GM18508 (cell line): ENCODE measurements at regions not wholly inside any gene's neighbourhood (a gene's known extent, or its start where the extent isn't known, plus 50 kb on each side); places are given as distances from the start of the nearest gene placed in this dataset.
"Not testable (repeated sequence)": the region's sequence is repeated elsewhere in the genome, so short reads cannot be mapped to it uniquely, and the experiment has no call there.

Source experiments
- ATAC-seq: cut with Tn5 transposase; IDR thresholded peaks from one replicate; pipeline ENCODE4 v1.9.1; 2021; ENCODE audit warnings: moderate number of reproducible peaks; ENCODE audit not compliant: insufficient read depth, unreplicated experiment

DNA sequence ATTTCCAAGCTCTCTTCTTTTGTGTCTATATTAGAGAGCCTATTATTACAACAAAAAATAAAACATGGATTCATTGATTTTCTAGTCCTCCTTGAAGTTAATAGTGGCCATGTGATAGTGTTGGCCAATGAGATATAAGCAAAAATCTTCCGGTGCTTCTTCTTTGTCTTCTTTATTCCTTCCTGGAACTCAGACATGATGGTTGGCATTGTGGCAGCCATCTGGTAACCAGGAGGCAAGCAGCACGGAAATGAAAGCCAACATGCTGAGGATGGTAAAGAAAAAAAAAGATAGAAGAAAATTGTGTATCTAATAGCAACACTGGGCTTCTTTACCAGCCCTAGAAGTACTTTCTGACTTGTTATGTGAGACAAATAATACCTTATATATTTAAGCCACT lies 50.8 kb upstream of the SEL1L start:
- no peak for ATAC-seq

DNA sequence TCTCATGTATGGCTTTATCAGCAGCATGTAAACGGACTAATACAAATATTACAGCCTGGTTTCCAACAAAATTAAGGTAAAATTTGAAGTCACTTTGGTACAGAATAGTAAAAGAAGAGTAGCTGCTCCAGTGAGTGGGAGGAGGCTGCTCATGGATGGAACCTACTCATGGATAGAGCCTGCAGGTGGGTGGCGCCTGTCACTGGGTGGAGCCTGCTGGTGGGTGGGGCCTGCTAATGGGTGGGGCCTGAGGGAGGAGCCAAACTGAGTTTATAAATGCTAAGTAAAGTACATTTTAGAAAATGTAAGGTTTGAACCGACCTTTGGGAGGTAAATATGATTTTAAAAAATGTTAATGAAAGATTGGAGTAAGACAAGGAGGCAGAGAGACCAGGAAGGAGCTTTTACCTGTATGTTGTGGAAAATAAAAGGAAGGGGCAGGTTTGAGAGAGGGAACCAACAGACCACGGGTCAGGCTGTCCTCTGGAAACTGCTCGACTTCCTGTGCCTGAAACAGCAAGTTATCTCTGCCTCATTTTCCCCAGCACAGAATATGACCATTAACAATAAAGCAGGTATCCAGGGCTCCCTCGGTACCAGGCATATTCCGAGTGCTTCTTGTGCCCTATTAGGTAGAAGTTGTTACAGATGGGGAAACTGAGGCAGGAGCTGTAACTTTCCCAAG lies 55.9 kb upstream of the SEL1L start:
- ATAC-seq = no peak

DNA sequence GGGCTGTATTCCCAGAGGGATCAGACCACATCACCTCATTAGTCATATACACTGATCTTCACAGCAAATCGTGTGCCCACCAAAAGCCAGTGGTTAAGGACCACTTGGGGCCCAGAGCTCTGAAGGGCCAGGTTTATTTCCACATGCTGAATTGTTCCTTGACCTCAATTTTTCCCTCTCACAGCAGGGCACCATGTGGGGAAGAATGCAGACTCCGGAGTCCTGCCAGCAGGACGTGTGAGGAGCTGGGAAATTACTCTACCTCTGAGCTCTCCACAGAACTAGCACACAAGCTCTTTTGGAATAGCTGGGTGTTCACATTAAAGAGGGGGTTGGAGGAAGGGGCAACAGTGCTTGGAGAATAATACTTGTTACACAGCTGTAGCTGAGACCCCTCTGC lies 57.6 kb upstream of the SEL1L start:
- ATAC-seq = no peak

DNA sequence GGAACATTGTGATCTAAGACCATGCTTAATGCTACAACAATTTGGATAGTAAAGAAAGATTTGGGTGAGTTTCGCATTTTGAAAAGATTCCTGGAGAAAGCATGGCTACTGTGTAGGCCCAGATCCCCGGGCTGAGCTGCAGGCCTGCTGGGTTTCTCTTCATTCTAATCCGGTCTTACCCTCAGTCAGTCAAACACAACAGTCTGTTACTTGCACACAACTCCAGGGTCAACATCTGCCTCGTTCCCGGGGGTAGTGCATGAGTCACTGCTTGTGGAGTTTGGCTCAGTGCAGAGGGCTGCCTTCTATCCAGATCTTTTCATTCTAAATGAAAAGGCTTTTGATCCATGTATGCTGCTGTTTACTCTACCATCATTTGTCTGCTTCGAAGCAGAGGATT lies 60.4 kb upstream of the SEL1L start:
- ATAC-seq = no peak

DNA sequence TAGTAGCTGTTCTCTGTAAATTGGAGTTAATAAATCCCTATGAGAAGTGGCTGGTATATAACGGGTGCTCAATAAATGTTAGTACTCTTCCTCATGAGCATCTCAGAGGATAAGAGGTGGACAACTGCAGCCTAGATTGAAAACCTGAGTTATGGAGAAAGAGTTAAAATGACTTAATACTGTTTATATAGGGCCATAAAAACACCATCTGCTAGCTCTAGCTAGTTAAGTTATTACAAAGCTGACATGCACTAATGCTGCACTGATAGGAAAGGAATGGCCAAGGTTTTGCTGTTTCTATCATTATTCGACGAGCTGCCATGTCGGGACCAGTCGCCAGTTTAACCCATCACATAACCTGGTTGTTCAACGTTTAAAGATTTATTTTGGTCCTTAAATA lies 72.0 kb upstream of the SEL1L start:
- ATAC-seq = no peak

DNA sequence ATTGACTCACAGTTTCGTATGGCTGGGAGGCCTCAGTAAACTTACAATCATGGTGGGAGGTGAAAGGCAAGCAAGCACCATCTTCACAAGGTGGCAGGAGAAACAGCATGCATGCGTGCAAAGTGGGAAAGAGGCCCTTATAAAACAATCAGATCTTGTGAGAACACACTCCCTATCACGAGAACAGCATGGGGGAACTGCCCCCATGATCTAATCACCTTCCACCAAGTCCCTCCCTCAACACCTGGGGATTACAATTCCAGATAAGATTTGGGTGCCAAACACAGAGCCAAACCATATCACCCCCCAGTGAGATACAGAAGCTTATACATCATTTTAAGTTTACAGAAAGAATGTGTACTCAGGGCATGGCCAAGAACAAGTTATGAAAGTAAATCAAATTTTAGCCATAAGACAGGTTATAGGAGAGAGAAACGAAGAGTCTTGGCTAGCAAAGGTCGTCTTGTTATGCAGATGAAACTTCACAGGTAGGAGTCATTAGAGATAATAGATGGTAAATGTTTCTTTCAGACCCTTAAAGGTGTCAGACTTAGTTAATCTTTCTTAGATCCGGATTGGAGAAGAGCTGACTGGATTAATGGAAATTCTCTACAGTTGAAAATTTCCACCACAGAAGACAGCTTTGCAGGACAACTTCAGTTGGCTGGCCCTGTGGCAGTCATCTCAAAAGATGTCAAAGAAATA lies 79.8 kb upstream of the SEL1L start:
- no peak for ATAC-seq

DNA sequence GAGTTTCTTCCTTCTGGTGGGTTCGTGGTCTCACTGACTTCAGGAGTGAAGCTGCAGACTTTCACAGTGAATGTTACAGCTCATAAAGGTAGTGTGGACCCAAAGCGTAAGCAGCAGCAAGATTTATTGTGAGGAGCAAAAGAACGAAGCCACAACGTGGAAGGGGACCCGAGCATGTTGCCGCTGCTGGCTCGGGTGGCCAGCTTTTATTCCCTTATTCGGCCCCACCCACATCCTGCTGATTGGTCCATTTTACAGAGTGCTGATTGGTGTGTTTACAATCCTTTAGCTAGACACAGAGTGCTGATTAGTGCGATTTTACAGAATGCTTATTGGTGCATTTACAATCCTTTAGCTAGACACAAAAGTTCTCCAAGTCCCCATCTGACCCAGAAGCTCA lies 80.6 kb upstream of the SEL1L start:
- not testable (repeated sequence) for ATAC-seq

DNA sequence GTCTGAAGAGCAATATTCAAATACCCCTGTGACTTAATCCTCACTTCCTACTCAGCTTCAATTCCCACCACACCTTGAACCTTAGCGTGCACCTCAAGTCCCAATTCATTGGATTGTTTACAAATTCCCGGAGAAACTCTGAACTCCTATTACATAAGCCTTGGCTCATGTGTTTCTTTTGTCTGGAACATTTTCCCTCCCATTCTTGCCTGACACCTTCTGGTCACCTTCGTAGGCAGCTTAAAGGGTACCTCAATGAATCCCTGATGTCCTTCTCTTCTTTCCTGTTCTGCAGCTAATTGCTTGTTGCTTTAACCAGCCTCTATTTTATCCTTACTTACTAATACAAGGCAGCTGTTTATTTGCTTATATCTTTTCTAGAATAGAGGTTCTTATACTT lies 85.0 kb upstream of the SEL1L start:
- no peak for ATAC-seq

DNA sequence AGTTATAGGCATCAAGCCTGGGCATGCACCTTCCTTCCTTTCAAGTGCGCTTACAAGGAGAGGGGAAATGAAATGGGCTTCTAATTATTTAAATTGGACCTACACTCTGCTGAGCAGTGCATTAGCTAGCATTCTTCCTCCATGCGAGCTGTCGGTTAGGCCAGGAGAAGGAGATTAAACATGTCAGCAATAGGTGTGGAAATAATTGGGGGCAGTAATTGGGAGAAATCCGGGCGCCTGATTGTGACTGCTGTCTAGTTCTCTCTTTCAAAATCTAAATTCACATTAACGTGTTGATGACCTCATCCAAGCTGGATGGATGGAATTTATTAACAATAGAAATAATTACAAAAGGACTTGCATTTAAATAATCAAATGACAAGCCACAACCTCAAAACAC lies 86.2 kb upstream of the SEL1L start:
- ATAC-seq = no peak

DNA sequence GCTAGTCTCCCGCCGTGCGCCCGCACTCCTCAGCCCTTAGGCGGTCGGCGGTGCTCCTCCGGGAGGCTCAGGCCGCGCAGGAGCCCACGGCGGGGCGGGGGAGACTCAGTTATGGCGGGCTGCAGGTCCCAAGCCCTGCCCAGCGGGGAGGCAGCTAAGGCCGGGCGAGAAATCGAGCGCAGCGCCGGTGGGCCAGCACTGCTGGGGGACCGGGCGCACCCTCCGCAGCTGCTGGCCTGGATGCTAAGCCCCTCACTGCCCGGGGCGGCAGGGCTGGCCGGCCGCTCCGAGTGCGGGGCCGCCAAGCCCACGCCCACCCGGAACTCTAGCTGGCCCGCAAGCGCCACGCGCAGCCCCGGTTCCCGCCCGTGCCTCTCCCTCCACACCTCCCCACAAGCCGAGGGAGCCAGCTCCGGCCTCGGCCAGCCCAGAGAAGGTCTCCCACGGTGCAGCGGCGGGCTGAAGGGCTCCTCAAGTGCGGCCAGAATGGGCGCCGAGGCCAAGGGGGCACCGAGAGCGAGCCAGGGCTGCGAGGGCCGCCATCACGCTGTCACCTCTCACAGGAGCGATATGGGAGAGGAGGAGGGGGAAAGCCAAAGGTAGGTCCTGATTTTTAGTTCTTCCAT lies 90.2 kb upstream of the SEL1L start:
- ATAC-seq = not testable (repeated sequence)

DNA sequence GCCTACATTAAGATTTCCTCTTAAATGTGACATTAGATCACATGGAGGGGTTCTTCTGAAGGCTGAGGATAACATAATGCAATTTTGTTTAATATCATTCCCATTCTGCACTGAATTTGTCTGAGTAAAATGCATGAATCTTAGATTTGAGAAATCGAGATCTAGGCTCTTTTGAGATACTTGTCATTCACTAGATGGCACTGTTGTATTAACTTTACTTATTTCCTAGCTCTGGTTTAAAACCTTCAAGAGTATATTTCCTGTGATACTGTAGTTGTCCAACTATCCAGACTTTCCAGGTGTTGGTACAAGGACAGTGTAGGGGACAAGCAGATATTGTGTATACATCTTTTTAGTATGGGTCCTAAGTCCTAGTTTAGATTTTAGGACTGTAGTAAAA lies 91.7 kb upstream of the SEL1L start:
- ATAC-seq = no peak

DNA sequence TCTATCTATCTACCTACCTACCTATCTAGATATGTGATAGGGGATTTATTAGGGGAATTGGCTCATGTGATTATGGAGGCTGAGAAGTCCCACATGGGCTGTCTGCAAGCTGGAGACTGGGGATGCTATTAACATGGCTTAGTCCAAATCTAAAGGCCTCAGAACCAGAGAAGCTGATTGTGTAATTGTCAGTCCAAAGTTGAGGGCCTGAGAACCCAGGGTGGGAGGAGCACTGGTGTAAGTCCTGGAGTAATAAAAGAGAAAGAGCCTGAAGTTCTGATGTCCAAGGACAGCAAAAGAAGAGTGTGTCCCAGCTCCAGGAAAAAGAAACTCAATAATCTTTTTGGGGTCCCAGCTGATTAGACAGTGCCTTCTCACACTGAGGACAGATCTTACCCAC lies 98.5 kb upstream of the SEL1L start:
- ATAC-seq = no peak

DNA sequence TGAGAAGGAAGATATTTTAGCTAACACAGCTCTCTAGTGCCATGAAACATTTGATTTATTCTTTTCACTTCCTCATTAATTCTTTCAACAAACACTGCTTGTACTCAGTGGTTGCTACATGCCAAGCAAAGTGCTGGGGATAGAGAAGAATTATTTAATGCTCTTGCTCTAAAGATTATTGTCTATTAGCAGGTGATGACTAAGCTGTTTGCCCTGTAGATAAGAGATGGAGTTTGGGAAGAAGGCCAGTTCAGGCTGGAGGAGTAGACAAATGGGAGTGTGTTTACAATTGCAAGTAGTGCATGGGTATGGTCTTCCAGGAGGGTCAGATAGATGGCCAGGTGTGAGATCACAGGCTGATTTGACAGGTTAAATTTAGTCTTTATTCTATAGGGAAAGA lies 99.8 kb upstream of the SEL1L start:
- ATAC-seq = no peak

DNA sequence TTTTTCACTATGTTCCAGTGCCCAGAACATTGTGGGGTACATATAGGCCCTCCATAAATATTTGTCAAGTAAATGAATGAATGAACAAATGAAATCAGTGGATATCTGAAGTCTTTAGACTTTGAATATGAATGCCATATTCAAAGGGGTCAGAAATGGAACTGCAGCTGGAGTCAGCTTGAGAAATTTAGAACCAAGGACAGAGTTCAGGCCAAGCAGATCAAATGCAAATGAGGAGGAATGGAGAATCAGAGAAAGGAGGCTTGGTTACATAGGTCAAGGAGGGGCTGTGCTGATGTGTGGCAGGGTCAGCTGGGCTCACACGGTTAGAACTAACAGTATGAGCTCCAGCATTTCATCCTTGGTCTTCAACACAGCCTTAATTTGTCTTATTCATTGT lies 104.0 kb upstream of the SEL1L start:
- ATAC-seq = no peak

DNA sequence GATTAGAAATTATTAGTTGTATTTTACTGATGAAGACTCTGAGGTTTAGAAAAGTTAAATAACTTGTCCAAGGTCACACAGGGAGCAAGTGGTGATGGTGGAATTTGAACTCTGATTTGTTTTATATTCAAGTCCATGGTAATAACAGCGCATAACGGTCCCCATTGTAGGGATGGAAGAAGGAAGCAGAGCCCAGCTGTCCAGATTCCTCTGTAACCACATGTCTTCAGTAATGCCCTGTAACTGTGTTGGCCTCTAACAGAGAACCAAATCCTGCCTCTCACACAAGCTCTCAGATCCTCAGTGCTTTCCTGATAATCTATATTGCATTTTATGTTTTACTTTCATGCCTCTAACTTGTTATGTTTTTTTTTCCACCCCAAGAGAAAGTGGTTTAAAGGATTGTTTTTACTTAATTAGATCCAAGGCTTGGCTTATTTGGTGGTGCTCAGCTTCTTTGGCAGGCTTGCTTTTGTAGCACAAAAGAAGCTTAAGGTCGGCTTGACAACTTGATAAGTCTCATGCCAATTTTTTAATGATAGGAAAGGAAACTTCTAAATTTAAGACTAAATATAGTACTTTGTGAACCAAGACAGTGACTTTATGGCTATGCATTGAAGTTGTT lies 105.1 kb upstream of the SEL1L start:
- ATAC-seq = no peak

DNA sequence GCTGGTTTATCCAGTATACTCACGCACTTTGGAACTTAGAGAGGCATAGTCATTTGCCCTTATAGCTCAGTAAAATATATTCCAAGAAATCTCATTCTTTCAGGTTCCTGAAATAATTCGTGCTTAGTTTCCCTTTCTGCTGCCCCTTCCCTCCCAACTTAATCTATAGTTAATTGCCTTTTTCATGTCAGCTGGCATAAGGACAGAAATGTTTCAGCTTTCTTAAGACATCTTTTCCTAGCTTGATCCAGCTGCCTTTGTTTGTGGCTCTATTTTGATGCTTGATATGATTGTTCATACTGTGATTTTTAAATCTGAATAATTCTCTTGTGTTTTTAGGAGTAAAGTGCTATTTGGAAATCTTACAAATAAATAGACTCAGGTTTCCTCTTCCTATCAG lies 120.0 kb upstream of the SEL1L start:
- ATAC-seq = no peak

DNA sequence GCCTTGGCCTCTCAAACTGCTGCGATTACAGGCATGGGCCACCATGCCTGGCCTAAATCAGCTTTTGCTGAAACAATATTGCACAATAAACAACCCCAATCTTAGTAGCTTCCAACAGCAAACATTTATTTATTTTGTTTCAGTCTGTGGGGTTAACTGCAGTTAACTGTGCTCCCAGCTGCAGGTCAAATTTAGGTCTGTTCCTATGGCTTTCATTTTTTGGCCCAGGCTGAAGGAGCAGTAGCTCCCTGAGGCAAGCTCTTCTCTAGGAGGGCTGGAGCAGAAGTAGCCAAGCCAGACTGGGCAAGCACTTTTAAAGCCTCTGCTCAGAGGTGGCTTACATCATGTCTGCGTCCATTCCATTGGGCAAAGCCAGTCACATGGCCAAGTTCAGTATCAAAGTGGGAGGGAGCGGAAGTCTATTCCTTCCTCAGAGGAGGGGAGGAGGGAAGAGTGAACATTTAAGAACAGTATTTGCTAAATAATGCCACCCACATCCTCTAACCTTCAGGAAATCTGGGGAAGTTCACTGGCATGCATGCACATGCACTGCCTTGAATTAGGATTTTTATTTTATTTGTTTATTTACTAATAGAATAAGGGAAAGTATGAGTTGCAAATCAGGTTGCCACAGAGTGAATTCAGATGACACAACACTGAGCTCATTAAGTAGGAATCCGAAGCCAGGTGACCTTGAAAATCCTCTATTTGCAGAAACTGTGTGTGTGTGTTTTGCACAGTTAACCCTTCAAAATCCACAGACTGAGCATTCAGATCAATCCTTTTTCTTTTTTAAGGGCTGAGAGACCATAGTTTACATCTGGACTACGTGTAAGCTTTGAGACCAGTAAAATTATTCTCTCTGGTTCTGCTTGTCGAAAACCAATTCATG lies 122.0 kb upstream of the SEL1L start:
- ATAC-seq = no peak

DNA sequence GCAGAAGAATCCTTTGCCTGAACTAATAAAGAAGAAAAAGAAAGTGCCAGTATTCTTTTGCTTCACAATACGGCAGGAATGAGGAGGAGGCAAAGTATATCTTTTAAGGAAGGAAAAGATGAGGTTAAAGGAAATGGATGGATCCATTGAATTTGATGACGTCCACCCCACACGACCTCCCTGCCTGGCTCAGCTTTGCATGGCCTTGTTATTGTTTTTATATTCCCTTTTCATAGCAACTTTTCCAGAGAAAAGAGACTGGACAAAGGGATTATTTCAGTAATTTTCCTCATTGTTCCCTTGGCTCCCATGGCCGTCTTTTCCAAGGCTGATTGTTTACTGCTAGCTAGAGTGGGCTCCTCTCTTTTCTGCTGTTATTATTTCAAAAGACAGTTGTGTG lies 123.2 kb upstream of the SEL1L start:
- ATAC-seq = no peak

DNA sequence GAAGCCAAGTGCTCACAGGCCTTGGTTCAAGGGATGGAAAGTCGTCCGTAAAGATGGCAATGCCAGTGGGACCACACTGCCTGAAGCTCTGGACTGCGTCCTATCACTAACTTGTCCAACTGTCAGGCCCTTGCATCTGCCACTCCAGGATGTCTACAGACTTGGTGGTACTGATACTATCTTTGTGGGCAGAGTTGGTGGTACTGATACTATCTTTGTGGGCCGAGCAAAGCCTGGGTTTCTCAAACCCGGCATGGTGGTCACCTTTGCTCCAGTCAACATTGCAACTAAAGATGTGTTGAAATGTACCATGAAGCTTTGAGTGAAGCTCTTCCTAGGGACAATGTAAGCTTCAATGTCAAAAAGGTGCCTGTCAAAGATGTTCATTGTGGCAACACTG lies 128.4 kb upstream of the SEL1L start:
- ATAC-seq = no peak

DNA sequence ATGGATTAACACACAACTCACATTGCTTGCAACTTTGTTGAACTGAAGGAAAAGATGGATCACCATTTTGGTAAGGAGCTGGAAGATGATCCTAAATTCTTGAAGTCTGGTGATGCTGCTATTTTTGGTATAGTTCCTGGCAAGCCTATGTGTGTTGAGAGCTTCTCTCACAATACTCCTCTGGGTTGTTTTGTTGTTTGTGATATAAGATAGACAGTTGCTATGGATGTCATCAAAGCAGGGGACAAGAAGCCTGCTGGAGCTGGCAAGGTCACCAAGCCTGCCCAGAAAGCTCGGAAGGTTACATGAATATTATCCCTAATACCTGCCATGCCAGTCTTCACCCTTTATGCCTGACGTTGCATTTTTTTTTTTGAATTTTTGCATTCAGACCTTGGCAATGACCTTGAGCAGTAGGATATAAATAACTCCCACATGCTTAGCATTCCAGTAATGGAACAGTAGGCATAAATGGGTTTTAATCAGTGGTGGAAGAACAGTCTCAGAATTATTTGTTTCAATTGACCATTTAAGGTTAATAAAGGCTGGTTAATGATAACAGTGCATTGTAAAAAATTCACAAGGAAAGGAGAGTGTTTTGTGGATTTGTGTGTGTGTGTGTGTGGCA lies 129.0 kb upstream of the SEL1L start:
- no peak for ATAC-seq
